ENCODE measurements at regions not wholly inside any gene's neighbourhood (a gene's known extent, or its start where the extent isn't known, plus 50 kb on each side); places are given as distances from the start of the nearest gene placed in this dataset.

GRCh38 chr4:8735236-8736089, 136.2 kb downstream of the HMX1 start:
- Histone ChIP-seq H3K4me3 (ENCODE audit: extremely low read depth in 1 of 4, insufficient read depth in 2 of 4, low read depth in 3 of 4, low read length in 4 of 4) (no peak overlapping the region), H2BK12ac (ENCODE audit: low read depth, low read length) (no peak overlapping the region), H2BK120ac (replicated peaks; ENCODE audit: low read depth, low read length) (no peak overlapping the region), H4K20me1 (replicated peaks in 1 of 2; ENCODE audit: control insufficient read depth in 1 of 2, insufficient read depth in 2 of 2, low read length in 2 of 2) (no peaks in the 10 kb centered on the region), H3K23ac (ENCODE audit: insufficient read length) (no peak overlapping the region), H3K79me2 (ENCODE audit: control insufficient read depth in 1 of 2, insufficient read depth in 2 of 2, low read length in 2 of 2) (no peaks in the 10 kb centered on the region), H4K8ac (ENCODE audit: extremely low read depth, insufficient read depth, low read length) (peak overlapping the region; percentile 14; the same call in 1 of the 2 replicates), H3K4me2 (ENCODE audit: insufficient read depth in 1 of 2, low read depth in 2 of 2, low read length in 2 of 2) (no peak overlapping the region), H3K4ac (replicated peaks; ENCODE audit: insufficient read length, low read depth, low read length) (no peak overlapping the region), H3K14ac (ENCODE audit: insufficient read length) (no peak overlapping the region), H4K91ac (replicated peaks; ENCODE audit: insufficient read length, low read length) (no peak overlapping the region), H4K5ac (ENCODE audit: insufficient read length, low read depth, low read length) (no peak overlapping the region), H2AK5ac (ENCODE audit: low read depth, low read length) (no peak overlapping the region), H3K18ac (ENCODE audit: extremely low read depth, low read length) (no peak overlapping the region), H3K9me3 (ENCODE audit: insufficient read depth in 2 of 2, low read depth in 1 of 2, low read length in 1 of 2) (peaks cover 7 to 12% of the 10 kb centered on the region in 2 experiments; a peak in 3 of 4 replicates), H3K23me2 (ENCODE audit: low read depth, low read length) (no peaks in the 10 kb centered on the region), H3K27ac (ENCODE audit: low read depth, low read length) (no peak overlapping the region), H2BK20ac (ENCODE audit: low read length) (no peak overlapping the region), H3K9ac (replicated peaks in 1 of 4; ENCODE audit: extremely low read depth in 1 of 4, low read depth in 3 of 4, low read length in 3 of 4) (no peak overlapping the region), H3K79me1 (ENCODE audit: low read depth, low read length) (no peaks in the 10 kb centered on the region), H3K4me1 (replicated peaks in 1 of 4; ENCODE audit: control insufficient read depth in 3 of 4, insufficient read depth in 4 of 4, low read length in 3 of 4) (no peaks in the 10 kb centered on the region; a peak in 1 of 7 replicates), H3K36me3 (ENCODE audit: control insufficient read depth in 2 of 4, insufficient read depth in 4 of 4, low read length in 3 of 4) (no peaks in the 10 kb centered on the region), H2AFZ (ENCODE audit: low read length) (no peak overlapping the region), H2BK5ac (ENCODE audit: low read depth, low read length) (no peak overlapping the region), H3K27me3 (replicated peaks in 1 of 4; ENCODE audit: control insufficient read depth in 3 of 4, extremely low read depth in 1 of 4, insufficient read depth in 3 of 4, low read length in 3 of 4) (no peaks in the 10 kb centered on the region; a peak in 1 of 7 replicates), H3K56ac (replicated peaks; ENCODE audit: insufficient read length, low read depth, low read length) (no peak overlapping the region), H2BK15ac (ENCODE audit: low read length) (no peak overlapping the region)
- CTCF ChIA-PET (ENCODE audit: partially characterized antibody), result interaction anchor here (1.1 kb wide), 1 partner anchor 120 kb away, joined by 4 read pairs; no protein-coding TSS in a partner anchor
- DNase-seq (ENCODE audit: low read depth in 1 of 2, low spot score in 2 of 2) (no peak), FAIRE-seq (no peak)
- 84% methylated on average over 14 of the region's 14 CpGs; no CpG with 5 or more reads in 1 of the 2 experiments for WGBS, 2 experiments (ENCODE audit: extremely low coverage in 1 of 2, insufficient coverage in 1 of 2, insufficient read length in 1 of 2, insufficient replicate concordance in 2 of 2, low coverage in 1 of 2, low lambda C conversion rate in 2 of 2, missing lambda C conversion rate in 1 of 2)
- no peak for TF ChIP-seq PHF8 (conservative IDR thresholded peaks at IDR 0.05; ENCODE audit: low read depth, low read length)
- no peak for TF ChIP-seq E2F6 (IDR thresholded peaks at IDR 0.05)
- POLR2A ChIA-PET (ENCODE audit: partially characterized antibody), result no interaction called here

Data from H1 (cell line).